Stimulated activated CD4-positive, alpha-beta T cell treated with anti-CD3 and anti-CD28 coated beads, TNF-alpha, amount 100 ng/mL, for 4 hours (primary cell): ENCODE measurements at regions not wholly inside any gene's neighbourhood (a gene's known extent, or its start where the extent isn't known, plus 50 kb on each side); places are given as distances from the start of the nearest gene placed in this dataset.
"Not testable (repeated sequence)": the region's sequence is repeated elsewhere in the genome, so short reads cannot be mapped to it uniquely, and the experiment has no call there.

ENCODE experiments used
- DNase-seq, 3 experiments: peaks; one replicate each; pipeline ENCODE4 v3.0.0-alpha.2; 2020; ENCODE audit warnings: low read depth in 3 of 3

DNA sequence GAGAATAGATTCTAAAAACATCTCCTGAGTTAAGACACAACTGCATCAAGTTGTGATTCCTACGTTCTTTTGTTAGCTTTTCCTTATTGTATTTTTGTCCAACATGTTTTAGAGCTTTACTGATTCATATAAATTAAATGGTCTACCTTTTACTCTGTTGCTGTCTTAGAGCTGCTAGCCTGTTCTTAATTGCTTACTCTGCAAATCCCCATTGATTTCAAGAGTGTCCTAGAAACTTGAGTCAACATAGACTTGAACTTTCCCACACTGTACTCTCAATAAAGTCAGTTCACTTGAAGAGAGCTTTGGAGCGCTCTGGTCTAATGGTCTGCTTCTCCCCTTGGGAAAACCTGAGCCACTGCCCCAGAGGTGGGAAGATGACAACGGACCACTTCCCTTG lies 343.9 kb downstream of the CCER1 start:
- DNase-seq = no peak

GRCh38 chr12:90593596-90594295 lies 361.2 kb downstream of the CCER1 start:
- no peak for DNase-seq

DNA sequence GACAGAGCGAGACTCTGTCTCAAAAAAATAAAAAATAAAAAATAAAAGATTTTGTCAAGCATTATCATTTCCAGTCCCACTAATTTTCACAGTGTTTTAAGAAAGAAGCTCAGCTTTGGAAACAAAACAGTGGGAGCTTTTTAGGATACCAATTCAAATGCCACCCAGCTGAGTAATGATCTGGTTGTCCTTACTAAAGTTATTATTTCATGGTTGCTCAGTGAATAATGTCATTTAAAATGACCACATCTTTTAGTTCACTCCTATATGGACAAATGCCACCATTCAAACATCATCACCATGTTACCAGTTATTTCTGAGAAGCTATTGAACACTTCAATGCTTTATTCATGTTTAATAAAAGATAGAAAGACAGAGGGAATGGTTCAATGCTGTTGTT lies 365.0 kb downstream of the CCER1 start:
- DNase-seq = no peak

DNA sequence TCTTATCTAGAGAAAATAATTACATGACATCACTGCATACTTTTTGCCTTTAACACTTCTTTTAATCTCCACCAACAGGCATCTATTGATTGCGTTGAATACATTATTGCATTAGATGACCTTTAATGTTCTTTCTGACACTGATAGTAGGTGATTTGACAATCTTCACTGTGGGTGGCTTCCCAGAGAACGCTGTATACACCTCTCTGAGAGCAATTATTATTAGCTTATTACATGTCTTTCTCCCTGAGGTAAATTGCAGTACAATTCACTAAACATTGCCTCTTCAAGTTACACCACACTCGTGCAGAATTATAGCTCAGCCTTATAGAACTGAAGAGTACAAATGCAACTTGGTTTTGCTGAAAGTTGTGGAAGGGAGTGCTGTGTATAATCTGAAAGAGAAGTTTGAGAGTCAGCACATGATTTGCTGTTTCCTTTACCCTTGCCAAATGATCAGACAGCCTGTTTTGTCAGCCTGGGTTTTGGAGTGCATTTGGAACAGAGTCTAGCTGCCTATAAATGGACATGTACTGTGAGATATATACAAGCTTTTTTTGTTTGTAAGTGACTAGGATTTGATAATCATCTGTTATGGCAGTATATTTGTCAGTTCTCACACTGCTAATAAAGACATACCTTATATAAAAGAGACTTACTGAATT lies 369.2 kb downstream of the CCER1 start:
- no peak for DNase-seq

GRCh38 chr12:90576707-90577106 lies 378.3 kb downstream of the CCER1 start:
- DNase-seq = no peak

DNA sequence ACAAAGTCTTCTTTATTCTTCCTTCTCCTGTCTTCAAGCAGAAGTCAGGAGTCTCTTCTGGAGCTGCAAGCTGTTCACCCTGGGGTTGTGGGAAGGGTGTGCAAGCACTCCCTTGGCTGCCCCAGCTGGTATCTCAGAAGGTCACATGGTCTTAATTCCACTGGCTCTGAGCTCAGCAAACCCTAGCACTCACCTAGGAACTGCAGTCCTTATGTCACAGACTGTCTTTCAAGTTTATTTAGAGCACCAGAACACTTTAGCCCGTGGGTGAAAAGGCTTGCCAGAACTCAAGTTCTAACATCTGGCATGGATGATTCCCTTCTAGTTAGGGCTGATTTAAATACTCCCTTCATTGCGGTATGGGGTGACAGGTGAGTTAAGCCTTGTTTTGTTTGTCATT lies 379.0 kb downstream of the CCER1 start:
- DNase-seq = no peak

DNA sequence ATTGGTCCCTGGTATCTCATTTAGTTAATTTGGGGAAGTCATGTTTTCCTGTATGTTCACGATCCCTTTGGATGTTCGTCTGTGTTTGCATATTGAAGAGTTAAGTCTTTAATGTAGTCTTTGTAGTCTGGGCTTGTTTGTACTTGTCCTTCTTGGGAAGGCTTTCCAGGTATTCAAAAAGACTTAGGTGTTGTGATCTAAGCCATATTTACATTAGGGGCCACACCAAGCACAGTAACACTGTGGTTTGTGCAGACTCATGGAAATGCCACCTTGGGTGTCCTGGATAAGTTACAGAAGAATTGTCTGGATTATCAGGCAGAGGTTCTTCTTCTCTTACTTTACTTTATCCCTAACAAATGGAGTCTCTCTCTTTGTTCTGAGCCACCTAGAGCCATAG lies 380.3 kb downstream of the CCER1 start:
- DNase-seq = no peak

GRCh38 chr12:90572778-90573177 lies 382.2 kb downstream of the CCER1 start:
- DNase-seq = no peak

- no peak for DNase-seq
Measured at GRCh38 chr12:90569685-90570084, 385.3 kb downstream of the CCER1 start.

GRCh38 chr12:90562671-90563070 lies 392.3 kb downstream of the CCER1 start:
- DNase-seq = no peak

DNA sequence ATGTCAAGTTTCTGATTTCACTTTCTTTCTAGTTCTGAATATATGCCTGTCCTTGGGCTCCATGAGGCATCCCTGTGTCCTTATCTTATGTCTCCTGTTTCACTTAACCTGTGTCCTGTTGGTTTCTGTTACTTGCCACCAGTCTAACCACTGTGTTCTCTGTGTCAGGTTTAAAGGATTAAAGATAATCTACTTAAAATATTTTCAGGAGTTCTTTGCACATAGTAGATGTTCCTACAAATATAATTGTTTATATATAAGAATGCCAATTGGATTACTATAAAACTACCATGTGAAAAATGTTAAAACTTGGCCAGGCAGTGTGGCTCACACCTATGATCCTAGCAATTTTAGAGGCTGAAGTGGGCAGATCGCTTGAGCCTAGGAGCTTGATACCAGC lies 406.4 kb downstream of the CCER1 start:
- DNase-seq = no peak

DNA sequence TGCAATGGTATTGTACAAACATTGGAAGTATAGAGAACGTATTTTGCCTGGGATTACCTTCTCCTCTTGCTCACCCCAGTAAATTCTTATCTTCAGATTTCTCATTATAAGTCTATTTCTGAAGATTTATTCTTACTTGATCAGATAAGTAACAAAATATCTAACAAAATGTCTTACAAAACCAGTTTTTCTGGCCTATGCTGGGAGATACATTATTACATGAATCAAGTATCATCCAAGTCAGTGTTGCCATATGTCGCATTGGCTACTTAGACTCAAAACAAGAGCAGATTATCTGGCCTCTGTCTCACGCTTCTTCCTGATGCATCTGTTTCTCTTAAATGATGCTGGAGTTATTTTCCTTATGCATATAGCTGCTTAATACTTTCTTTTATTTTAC lies 408.5 kb downstream of the CCER1 start:
- no peak for DNase-seq

GRCh38 chr12:90543841-90544240 lies 411.1 kb downstream of the CCER1 start:
- no peak for DNase-seq

DNA sequence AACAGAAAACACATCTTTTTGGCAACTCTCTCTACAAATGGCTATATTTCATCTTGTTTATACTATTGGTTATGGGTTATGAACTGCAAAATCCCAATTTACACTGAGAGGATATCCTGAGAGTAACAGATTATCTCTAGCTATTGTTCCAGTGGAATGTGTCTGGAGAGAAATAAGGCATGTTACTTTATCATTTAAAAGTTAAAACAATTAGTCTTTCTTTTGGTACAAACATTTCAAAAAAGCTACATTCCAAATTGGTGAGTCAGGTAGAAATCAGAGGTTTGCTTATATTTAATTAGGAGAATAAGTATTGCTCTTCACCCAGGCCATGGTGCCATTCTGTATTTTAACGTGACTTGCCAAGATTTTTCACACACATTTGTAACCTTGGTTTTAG lies 411.6 kb downstream of the CCER1 start:
- no peak for DNase-seq

GRCh38 chr12:90542852-90543251 lies 412.1 kb downstream of the CCER1 start:
- DNase-seq = not testable (repeated sequence)

- DNase-seq = not testable (repeated sequence)
Measured at GRCh38 chr12:90533828-90534227, 421.1 kb downstream of the CCER1 start.

- no peak for DNase-seq
Measured at GRCh38 chr12:90520002-90520734, 434.8 kb downstream of the CCER1 start.

DNA sequence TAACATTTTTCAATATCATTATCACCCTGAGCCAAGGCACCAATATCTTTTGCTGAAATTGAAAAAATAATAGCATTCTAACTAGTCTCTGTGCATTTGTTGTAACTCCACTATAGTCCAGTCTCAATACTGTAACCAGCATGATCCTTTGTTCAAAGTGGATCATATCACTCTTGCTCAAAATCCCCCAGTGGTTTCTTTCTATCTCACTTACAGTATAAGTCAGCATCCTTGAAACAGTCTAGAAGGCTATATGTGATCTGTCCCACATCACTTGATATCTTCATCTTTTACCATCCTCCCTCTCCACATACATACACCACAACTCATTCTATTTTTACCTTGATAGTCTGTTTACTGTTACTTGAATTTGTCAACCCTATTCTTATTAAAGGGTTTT lies 435.7 kb downstream of the CCER1 start:
- no peak for DNase-seq

DNA sequence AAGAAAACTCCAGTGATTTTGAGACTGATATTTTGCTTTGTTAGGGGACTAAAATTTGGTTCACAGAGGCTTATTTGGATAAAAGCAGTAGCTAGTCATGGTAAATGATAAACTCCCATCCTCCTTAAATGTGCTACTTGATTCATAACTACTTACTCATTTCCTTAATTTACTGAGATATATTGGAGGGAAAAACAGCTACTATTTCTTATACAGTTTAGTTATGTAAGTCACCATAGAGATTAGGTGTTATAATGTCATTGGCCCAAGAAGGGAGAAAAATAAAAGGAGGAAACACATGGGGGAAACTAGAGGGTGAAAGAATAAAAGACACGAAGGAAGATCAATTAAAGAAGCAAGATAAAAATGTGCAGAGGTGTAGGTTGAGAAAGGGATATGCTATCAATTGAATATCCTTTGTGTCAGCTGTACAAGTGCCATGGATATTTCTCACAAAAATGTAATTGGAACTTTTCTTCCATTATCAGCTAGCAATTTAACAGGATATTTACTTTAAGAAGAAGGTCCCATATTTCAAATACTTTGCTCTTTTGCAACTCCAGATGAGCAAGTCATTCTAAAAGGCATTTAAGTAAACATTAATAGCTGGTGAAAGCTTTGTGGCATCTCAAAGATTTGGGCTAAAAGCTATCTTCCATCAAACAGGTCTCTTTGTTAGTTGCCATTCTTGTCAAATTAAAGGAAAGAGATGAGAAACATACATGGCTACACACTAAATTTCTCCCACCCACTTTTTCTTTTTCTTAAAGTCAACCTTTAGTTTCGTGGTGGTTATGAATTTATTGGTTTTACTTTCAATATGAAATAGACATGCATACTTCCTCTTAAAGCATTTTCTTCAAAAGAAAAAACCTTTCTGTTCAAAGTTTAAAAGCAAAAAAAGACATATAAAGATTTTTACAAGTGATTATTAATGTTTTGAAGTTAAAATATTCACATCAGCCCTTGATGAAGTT lies 439.5 kb downstream of the CCER1 start:
- DNase-seq = no peak

- DNase-seq = no peak
Measured at GRCh38 chr12:90514325-90514724, 440.7 kb downstream of the CCER1 start.

- DNase-seq = no peak
Measured at GRCh38 chr12:90512518-90512917, 442.5 kb downstream of the CCER1 start.

DNA sequence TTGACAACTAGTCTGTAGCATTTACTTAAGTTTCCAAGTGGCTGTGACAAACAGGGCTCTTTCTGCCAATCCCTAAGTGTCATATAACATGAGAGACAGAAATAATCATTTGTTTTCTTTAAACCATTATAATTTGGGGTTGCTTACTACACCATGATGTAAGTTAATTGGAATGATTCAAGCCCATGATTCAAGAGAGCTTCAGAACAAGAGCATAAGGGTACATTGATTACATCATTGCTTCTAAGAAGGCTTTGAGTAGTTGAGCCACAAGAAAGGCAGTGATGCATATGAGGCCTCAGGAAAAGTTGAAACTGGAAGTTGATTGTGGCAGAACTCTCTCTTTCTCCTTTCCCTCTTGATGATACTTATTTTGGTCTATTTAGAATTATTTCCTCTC lies 444.0 kb downstream of the CCER1 start:
- no peak for DNase-seq
